Endothelial cell of umbilical vein (primary cell): ENCODE measurements at regions not wholly inside any gene's neighbourhood (a gene's known extent, or its start where the extent isn't known, plus 50 kb on each side); places are given as distances from the start of the nearest gene placed in this dataset.

ENCODE experiments used
- EZH2 ChIP-seq: IDR thresholded peaks from 2 replicates; pipeline ENCODE4 v1.6.1; 2012; ENCODE audit warnings: borderline replicate concordance, low read depth, mild to moderate bottlenecking, moderate library complexity, low read length, inconsistent platforms; ENCODE audit not compliant: severe bottlenecking
- POLR2A ChIP-seq: IDR thresholded peaks from 2 replicates; pipeline ENCODE4 v1.6.1; 2012; ENCODE audit warnings: low read depth, mild to moderate bottlenecking, control low read depth, low read length
- POLR2AphosphoS5 ChIP-seq: IDR thresholded peaks from 2 replicates; pipeline ENCODE4 v1.6.1; 2012; ENCODE audit warnings: low read depth, mild to moderate bottlenecking, control low read depth, low read length, moderate library complexity; ENCODE audit not compliant: insufficient read depth
- TF ChIP-seq, protein P1 (sequence below), 2 donors: IDR thresholded peaks; 1 replicate in 1 of 2; 2 replicates in 1 of 2; pipeline ENCODE4 v1.5.1; 2011; ENCODE audit warnings: low read length in 2 of 2, mild to moderate bottlenecking in 2 of 2, moderate library complexity in 2 of 2, control low read depth in 1 of 2, inconsistent platforms in 1 of 2, low read depth in 1 of 2; ENCODE audit not compliant: insufficient read depth in 1 of 2; ENCODE audit errors: extremely low read depth in 1 of 2
- TF ChIP-seq, protein P2 (sequence below): IDR thresholded peaks from 2 replicates; pipeline ENCODE4 v1.6.1; 2011; ENCODE audit not compliant: insufficient read depth, insufficient read length

DNA sequence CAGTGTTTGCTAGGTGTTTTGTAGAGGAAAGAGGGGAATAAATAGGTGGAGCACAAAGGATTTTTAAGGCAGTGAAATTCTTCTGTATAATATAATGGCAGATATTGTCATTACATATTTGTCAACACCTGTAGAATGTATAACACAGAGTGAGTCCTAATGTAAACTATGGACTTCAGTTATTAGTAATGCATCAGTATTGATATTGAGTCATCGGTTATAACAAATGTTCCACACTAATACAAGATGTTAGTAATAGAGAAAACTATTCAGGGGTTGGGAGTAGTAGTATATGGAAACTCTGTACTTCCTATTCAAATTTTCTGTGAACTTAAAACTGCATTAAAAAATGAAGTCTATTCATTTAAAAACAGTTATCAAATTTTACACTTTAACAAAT, 299.2 kb downstream of the UBE3D start:
- TF ChIP-seq, protein P1, sequence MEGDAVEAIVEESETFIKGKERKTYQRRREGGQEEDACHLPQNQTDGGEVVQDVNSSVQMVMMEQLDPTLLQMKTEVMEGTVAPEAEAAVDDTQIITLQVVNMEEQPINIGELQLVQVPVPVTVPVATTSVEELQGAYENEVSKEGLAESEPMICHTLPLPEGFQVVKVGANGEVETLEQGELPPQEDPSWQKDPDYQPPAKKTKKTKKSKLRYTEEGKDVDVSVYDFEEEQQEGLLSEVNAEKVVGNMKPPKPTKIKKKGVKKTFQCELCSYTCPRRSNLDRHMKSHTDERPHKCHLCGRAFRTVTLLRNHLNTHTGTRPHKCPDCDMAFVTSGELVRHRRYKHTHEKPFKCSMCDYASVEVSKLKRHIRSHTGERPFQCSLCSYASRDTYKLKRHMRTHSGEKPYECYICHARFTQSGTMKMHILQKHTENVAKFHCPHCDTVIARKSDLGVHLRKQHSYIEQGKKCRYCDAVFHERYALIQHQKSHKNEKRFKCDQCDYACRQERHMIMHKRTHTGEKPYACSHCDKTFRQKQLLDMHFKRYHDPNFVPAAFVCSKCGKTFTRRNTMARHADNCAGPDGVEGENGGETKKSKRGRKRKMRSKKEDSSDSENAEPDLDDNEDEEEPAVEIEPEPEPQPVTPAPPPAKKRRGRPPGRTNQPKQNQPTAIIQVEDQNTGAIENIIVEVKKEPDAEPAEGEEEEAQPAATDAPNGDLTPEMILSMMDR (IDR thresholded peaks at IDR 0.05; ENCODE audit: extremely low read depth in 1 of 2, insufficient read depth in 1 of 2, low read depth in 1 of 2, low read length in 2 of 2): no peak
- no peak for TF ChIP-seq EZH2
- TF ChIP-seq POLR2A: no peak
- TF ChIP-seq, protein P2, sequence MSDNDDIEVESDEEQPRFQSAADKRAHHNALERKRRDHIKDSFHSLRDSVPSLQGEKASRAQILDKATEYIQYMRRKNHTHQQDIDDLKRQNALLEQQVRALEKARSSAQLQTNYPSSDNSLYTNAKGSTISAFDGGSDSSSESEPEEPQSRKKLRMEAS: no peak
- TF ChIP-seq POLR2AphosphoS5: no peak
